ENCODE measurements at regions not wholly inside any gene's neighbourhood (a gene's known extent, or its start where the extent isn't known, plus 50 kb on each side); places are given as distances from the start of the nearest gene placed in this dataset.

- TF ChIP-seq CTCF (IDR thresholded peaks at IDR 0.05; ENCODE audit: low read depth, low read length), result no peak
- H3K4me3 ChIP-seq (ENCODE audit: low read depth, low read length), result no peak overlapping the region
These were observed 200.2 kb upstream of the FOXN2 start for GRCh38 chr2:48114256-48114655.

- H3K4me3 ChIP-seq (ENCODE audit: low read depth, low read length), result no peak overlapping the region
- TF ChIP-seq CTCF (IDR thresholded peaks at IDR 0.05; ENCODE audit: low read depth, low read length), result no peak
These were observed 198.0 kb upstream of the FOXN2 start for GRCh38 chr2:48116497-48116896.

GRCh38 chr2:48118895-48119294 is 195.6 kb upstream of the FOXN2 start:
- no peak overlapping the region for H3K4me3 ChIP-seq (ENCODE audit: low read depth, low read length)
- no peak for TF ChIP-seq CTCF (IDR thresholded peaks at IDR 0.05; ENCODE audit: low read depth, low read length)

GRCh38 chr2:48120112-48120511 is 194.4 kb upstream of the FOXN2 start:
- H3K4me3 ChIP-seq (ENCODE audit: low read depth, low read length), result no peak overlapping the region
- no peak for TF ChIP-seq CTCF (IDR thresholded peaks at IDR 0.05; ENCODE audit: low read depth, low read length)

- no peak for TF ChIP-seq CTCF (IDR thresholded peaks at IDR 0.05; ENCODE audit: low read depth, low read length)
- no peak overlapping the region for H3K4me3 ChIP-seq (ENCODE audit: low read depth, low read length)
These were observed 193.7 kb upstream of the FOXN2 start for GRCh38 chr2:48120759-48121242.

GRCh38 chr2:48122166-48122565 is 192.3 kb upstream of the FOXN2 start:
- H3K4me3 ChIP-seq (ENCODE audit: low read depth, low read length), result no peak overlapping the region
- no peak for TF ChIP-seq CTCF (IDR thresholded peaks at IDR 0.05; ENCODE audit: low read depth, low read length)

- TF ChIP-seq CTCF (IDR thresholded peaks at IDR 0.05; ENCODE audit: low read depth, low read length), result no peak
- no peak overlapping the region for H3K4me3 ChIP-seq (ENCODE audit: low read depth, low read length)
These were observed 189.9 kb upstream of the FOXN2 start for GRCh38 chr2:48124592-48124991.

Measured in WI38 (cell line).